Muscle of leg (tissue), 3 donors: ENCODE measurements at regions not wholly inside any gene's neighbourhood (a gene's known extent, or its start where the extent isn't known, plus 50 kb on each side); places are given as distances from the start of the nearest gene placed in this dataset.
A peak's percentile ranks its signal among the peaks of the same experiment; 100 is the strongest.

Source experiments
- DNase-seq: peaks from one replicate; pipeline ENCODE4 v3.0.0; 2013
- H3K27ac ChIP-seq: one replicate; pipeline ENCODE4 v1.5.1; 2013; ENCODE audit warnings: mild to moderate bottlenecking, low read length, control low read depth
- H3K27me3 ChIP-seq: one replicate; pipeline ENCODE4 v1.6.1; 2013; ENCODE audit warnings: low read length; ENCODE audit not compliant: control insufficient read depth, insufficient read depth
- H3K36me3 ChIP-seq: one replicate; pipeline ENCODE4 v1.6.1; 2013; ENCODE audit warnings: low read length; ENCODE audit not compliant: control insufficient read depth, insufficient read depth
- H3K4me1 ChIP-seq: one replicate; pipeline ENCODE4 v1.6.1; 2013; ENCODE audit warnings: low read length; ENCODE audit not compliant: control insufficient read depth, insufficient read depth
- H3K4me3 ChIP-seq: one replicate; pipeline ENCODE4 v1.5.1; 2013; ENCODE audit warnings: low read length, control low read depth
- H3K9me3 ChIP-seq: replicated peaks from 2 replicates; pipeline ENCODE4 v1.6.1; 2013; ENCODE audit warnings: low read depth, low read length; ENCODE audit not compliant: control insufficient read depth
- WGBS: methylation state at CpG from one replicate; pipeline ENCODE4 v1.1.5; 2013; ENCODE audit warnings: missing lambda C conversion rate; ENCODE audit not compliant: insufficient coverage; 5-methylcytosine and 5-hydroxymethylcytosine counted together

- Histone ChIP-seq H3K4me3 (peak overlapping the region; percentile 23), H3K36me3 (no peaks in the 10 kb centered on the region), H3K27ac (peak overlapping the region; percentile 97), H3K9me3 (no peaks in the 10 kb centered on the region), H3K4me1 (peaks cover 68% of the 10 kb centered on the region), H3K27me3 (no peaks in the 10 kb centered on the region)
- DNase-seq: no peak
- no CpG with 5 or more reads among the region's 6 CpGs for WGBS
These were observed 62.7 kb upstream of the PTGR2 start for GRCh38 chr14:73788701-73789551.

- H3K9me3 ChIP-seq: no peaks in the 10 kb centered on the region
- H3K27me3 ChIP-seq: no peaks in the 10 kb centered on the region
- peaks cover 73% of the 10 kb centered on the region for H3K4me1 ChIP-seq
- H3K27ac ChIP-seq: peak overlapping the region; percentile 97
- peak overlapping the region; percentile 69 for H3K4me3 ChIP-seq
- no CpG with 5 or more reads among the region's 4 CpGs for WGBS
- DNase-seq: no peak
- H3K36me3 ChIP-seq: no peaks in the 10 kb centered on the region
These were observed 63.4 kb upstream of the PTGR2 start for GRCh38 chr14:73788317-73788598.

GRCh38 chr14:73787486-73788316 lies 63.9 kb upstream of the PTGR2 start:
- Histone ChIP-seq H3K4me3 (peak overlapping the region; percentile 69), H3K27me3 (no peaks in the 10 kb centered on the region), H3K27ac (peak overlapping the region; percentile 97), H3K36me3 (peaks cover 2% of the 10 kb centered on the region), H3K4me1 (peaks cover 78% of the 10 kb centered on the region), H3K9me3 (no peaks in the 10 kb centered on the region)
- peak; percentile 70 for DNase-seq
- WGBS: 2% methylated on average over 7 of the region's 17 CpGs

- Histone ChIP-seq H3K27me3 (no peaks in the 10 kb centered on the region), H3K27ac (peak overlapping the region; percentile 97), H3K9me3 (no peaks in the 10 kb centered on the region), H3K4me3 (peak overlapping the region; percentile 69), H3K36me3 (peaks cover 8% of the 10 kb centered on the region), H3K4me1 (peaks cover 72% of the 10 kb centered on the region)
- peak; percentile 86 for DNase-seq
- under 1% methylated on average over 101 of the region's 105 CpGs for WGBS
These were observed 64.8 kb upstream of the PTGR2 start for GRCh38 chr14:73786636-73787485.

GRCh38 chr14:73785834-73786635 lies 65.6 kb upstream of the PTGR2 start:
- Histone ChIP-seq H3K4me3 (peak overlapping the region; percentile 69), H3K36me3 (peaks cover 8% of the 10 kb centered on the region), H3K4me1 (peaks cover 69% of the 10 kb centered on the region), H3K9me3 (no peaks in the 10 kb centered on the region), H3K27ac (peak overlapping the region; percentile 96), H3K27me3 (no peaks in the 10 kb centered on the region)
- under 1% methylated on average over 22 of the region's 35 CpGs for WGBS
- peak; percentile 84 for DNase-seq

- peak overlapping the region; percentile 96 for H3K27ac ChIP-seq
- 0% methylated on average over 3 of the region's 8 CpGs for WGBS
- DNase-seq: peak; percentile 82
- H3K4me3 ChIP-seq: peak overlapping the region; percentile 69
- H3K4me1 ChIP-seq: peaks cover 67% of the 10 kb centered on the region
- peaks cover 9% of the 10 kb centered on the region for H3K36me3 ChIP-seq
- H3K9me3 ChIP-seq: no peaks in the 10 kb centered on the region
- H3K27me3 ChIP-seq: no peaks in the 10 kb centered on the region
These were observed 66.2 kb upstream of the PTGR2 start for GRCh38 chr14:73785336-73785833.

- Histone ChIP-seq H3K4me3 (peak overlapping the region; percentile 69), H3K4me1 (peaks cover 67% of the 10 kb centered on the region), H3K9me3 (no peaks in the 10 kb centered on the region), H3K27me3 (no peaks in the 10 kb centered on the region), H3K27ac (peak overlapping the region; percentile 96), H3K36me3 (peaks cover 12% of the 10 kb centered on the region)
- no peak for DNase-seq
- 47% methylated on average over 2 of the region's 4 CpGs for WGBS
These were observed 66.7 kb upstream of the PTGR2 start for GRCh38 chr14:73784988-73785313.

- no peak for DNase-seq
- no peaks in the 10 kb centered on the region for H3K9me3 ChIP-seq
- H3K27ac ChIP-seq: peak overlapping the region; percentile 96
- 24% methylated on average over 7 of the region's 8 CpGs for whole genome bisulfite sequencing
- no peaks in the 10 kb centered on the region for H3K27me3 ChIP-seq
- peaks cover 12% of the 10 kb centered on the region for H3K36me3 ChIP-seq
- H3K4me3 ChIP-seq: no peak overlapping the region
- H3K4me1 ChIP-seq: peaks cover 61% of the 10 kb centered on the region
These were observed 67.2 kb upstream of the PTGR2 start for GRCh38 chr14:73784181-73784987.
